ENCODE measurements at regions not wholly inside any gene's neighbourhood (a gene's known extent, or its start where the extent isn't known, plus 50 kb on each side); places are given as distances from the start of the nearest gene placed in this dataset.

DNA sequence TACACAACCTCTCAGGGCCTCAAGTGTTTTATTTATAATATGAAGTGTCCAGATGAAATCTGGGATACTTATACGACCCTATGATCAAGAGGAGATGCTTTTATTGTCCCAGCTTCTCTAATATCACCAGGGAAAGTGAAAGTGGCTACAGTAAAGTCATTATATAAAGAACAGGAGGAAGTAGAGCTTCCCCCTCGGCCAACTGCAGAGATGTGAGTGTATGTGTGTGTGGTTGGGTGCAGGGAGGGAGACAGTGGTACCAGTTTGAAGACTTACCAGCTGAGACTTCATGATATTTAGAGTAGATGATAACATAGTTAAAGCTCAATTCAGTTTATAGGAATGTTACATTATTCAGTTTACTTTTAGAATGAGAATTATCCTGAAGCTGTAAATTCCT is 373.6 kb upstream of the DDI1 start:
- POLR2A ChIA-PET = no interaction called here
- no peaks in the 10 kb centered on the region for H3K9me3 Mint-ChIP-seq
- ATAC-seq (no peak), DNase-seq (ENCODE audit: low spot score) (no peak)
- no peaks in the 10 kb centered on the region for H3K36me3 Mint-ChIP-seq
- no peaks in the 10 kb centered on the region for H3K4me1 Mint-ChIP-seq
- no peak overlapping the region for H3K4me3 Mint-ChIP-seq
- H3K27me3 Mint-ChIP-seq (ENCODE audit: low read depth) = no peaks in the 10 kb centered on the region
- CTCF ChIA-PET = interaction anchor here (1.7 kb wide), 1 partner anchor 19 kb away, joined by 6 read pairs; no protein-coding TSS in a partner anchor
- TF ChIP-seq, protein P1, sequence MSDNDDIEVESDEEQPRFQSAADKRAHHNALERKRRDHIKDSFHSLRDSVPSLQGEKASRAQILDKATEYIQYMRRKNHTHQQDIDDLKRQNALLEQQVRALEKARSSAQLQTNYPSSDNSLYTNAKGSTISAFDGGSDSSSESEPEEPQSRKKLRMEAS (CRISPR knock-in tag; IDR thresholded peaks at IDR 0.05) = no peak
- no peak for TF ChIP-seq SP1 (CRISPR knock-in tag; conservative IDR thresholded peaks at IDR 0.05)
- H3K27ac Mint-ChIP-seq = no peak overlapping the region

DNA sequence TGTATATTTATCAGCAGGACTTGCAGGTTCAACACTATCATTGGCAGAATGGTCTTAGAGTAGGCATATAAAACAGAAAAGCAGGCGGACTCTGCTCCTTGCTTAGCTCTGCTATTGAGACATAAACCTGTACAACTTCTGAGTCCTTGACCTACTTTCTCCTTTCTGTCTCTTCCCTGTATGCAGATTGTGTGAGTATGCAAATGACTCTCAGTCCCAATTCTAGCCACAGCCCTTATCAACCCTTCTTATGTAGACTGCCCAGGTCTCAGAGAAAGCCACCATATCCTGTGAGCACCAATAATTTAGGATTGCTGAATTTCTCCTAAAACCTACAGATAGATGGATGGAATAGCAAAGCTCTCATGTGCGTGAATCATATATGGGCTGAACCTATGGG is 367.6 kb upstream of the DDI1 start:
- Mint-ChIP-seq H3K9me3 (no peaks in the 10 kb centered on the region), H3K36me3 (no peaks in the 10 kb centered on the region), H3K27ac (no peak overlapping the region), H3K27me3 (ENCODE audit: low read depth) (no peaks in the 10 kb centered on the region), H3K4me3 (no peak overlapping the region), H3K4me1 (no peaks in the 10 kb centered on the region)
- CTCF ChIA-PET = interaction anchor here (1.5 kb wide), 1 partner anchor 13 kb away, joined by 4 read pairs; no protein-coding TSS in a partner anchor
- no peak for ATAC-seq
- TF ChIP-seq CREM (CRISPR knock-in tag; IDR thresholded peaks at IDR 0.05) = no peak
- no peak for TF ChIP-seq ESRRA (CRISPR knock-in tag; IDR thresholded peaks at IDR 0.05; ENCODE audit: borderline replicate concordance)
- no peak for TF ChIP-seq TCF7 (CRISPR knock-in tag; IDR thresholded peaks at IDR 0.05; ENCODE audit: low read depth)
- TF ChIP-seq ZNF232 (CRISPR knock-in tag; IDR thresholded peaks at IDR 0.05) = no peak
- TF ChIP-seq, protein P2, sequence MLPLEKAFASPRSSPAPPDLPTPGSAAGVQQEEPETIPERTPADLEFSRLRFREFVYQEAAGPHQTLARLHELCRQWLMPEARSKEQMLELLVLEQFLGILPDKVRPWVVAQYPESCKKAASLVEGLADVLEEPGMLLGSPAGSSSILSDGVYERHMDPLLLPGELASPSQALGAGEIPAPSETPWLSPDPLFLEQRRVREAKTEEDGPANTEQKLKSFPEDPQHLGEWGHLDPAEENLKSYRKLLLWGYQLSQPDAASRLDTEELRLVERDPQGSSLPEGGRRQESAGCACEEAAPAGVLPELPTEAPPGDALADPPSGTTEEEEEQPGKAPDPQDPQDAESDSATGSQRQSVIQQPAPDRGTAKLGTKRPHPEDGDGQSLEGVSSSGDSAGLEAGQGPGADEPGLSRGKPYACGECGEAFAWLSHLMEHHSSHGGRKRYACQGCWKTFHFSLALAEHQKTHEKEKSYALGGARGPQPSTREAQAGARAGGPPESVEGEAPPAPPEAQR (CRISPR knock-in tag; IDR thresholded peaks at IDR 0.05) = no peak
- DNase-seq (ENCODE audit: low spot score) = no peak
- POLR2A ChIA-PET = no interaction called here

DNA sequence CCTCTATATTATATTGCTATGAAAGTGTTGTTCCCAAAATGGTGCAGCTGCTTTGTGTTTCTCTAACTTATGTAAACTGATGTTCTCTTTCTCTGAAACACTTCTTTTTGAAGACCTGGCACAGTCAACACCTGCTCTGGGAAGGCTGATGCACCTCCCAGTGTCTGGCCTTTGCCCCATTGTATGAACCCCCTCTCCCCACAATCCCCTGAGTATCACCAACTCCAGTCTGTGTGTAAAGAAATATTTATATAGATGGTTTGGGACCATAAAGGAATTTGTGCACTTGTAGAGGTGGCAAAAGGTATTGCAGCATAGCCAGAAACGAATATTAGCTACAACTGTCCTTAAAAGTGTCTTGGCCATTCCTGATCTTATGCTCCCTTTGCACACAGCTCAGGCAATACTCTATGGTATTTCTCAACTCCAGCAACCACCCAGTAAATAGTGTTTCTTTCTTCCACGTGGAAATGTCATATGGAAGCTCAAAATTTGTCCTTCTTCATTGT is 365.2 kb upstream of the DDI1 start:
- Mint-ChIP-seq H3K27ac (no peak overlapping the region), H3K4me1 (no peaks in the 10 kb centered on the region), H3K4me3 (no peak overlapping the region), H3K27me3 (ENCODE audit: low read depth) (no peaks in the 10 kb centered on the region), H3K9me3 (no peaks in the 10 kb centered on the region), H3K36me3 (no peaks in the 10 kb centered on the region)
- ATAC-seq (no peak), DNase-seq (ENCODE audit: low spot score) (no peak)
- no peak for TF ChIP-seq EMX1 (CRISPR knock-in tag; IDR thresholded peaks at IDR 0.05)
- TF ChIP-seq, protein P3, sequence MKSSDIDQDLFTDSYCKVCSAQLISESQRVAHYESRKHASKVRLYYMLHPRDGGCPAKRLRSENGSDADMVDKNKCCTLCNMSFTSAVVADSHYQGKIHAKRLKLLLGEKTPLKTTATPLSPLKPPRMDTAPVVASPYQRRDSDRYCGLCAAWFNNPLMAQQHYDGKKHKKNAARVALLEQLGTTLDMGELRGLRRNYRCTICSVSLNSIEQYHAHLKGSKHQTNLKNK (CRISPR knock-in tag; IDR thresholded peaks at IDR 0.05) = no peak
- TF ChIP-seq, protein P4, sequence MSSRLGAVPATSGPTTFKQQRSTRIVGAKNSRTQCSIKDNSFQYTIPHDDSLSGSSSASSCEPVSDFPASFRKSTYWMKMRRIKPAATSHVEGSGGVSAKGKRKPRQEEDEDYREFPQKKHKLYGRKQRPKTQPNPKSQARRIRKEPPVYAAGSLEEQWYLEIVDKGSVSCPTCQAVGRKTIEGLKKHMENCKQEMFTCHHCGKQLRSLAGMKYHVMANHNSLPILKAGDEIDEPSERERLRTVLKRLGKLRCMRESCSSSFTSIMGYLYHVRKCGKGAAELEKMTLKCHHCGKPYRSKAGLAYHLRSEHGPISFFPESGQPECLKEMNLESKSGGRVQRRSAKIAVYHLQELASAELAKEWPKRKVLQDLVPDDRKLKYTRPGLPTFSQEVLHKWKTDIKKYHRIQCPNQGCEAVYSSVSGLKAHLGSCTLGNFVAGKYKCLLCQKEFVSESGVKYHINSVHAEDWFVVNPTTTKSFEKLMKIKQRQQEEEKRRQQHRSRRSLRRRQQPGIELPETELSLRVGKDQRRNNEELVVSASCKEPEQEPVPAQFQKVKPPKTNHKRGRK (CRISPR knock-in tag; IDR thresholded peaks at IDR 0.05; ENCODE audit: borderline replicate concordance) = no peak
- TF ChIP-seq, protein P5, sequence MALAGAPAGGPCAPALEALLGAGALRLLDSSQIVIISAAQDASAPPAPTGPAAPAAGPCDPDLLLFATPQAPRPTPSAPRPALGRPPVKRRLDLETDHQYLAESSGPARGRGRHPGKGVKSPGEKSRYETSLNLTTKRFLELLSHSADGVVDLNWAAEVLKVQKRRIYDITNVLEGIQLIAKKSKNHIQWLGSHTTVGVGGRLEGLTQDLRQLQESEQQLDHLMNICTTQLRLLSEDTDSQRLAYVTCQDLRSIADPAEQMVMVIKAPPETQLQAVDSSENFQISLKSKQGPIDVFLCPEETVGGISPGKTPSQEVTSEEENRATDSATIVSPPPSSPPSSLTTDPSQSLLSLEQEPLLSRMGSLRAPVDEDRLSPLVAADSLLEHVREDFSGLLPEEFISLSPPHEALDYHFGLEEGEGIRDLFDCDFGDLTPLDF (CRISPR knock-in tag; IDR thresholded peaks at IDR 0.05) = no peak
- TF ChIP-seq, protein P6, sequence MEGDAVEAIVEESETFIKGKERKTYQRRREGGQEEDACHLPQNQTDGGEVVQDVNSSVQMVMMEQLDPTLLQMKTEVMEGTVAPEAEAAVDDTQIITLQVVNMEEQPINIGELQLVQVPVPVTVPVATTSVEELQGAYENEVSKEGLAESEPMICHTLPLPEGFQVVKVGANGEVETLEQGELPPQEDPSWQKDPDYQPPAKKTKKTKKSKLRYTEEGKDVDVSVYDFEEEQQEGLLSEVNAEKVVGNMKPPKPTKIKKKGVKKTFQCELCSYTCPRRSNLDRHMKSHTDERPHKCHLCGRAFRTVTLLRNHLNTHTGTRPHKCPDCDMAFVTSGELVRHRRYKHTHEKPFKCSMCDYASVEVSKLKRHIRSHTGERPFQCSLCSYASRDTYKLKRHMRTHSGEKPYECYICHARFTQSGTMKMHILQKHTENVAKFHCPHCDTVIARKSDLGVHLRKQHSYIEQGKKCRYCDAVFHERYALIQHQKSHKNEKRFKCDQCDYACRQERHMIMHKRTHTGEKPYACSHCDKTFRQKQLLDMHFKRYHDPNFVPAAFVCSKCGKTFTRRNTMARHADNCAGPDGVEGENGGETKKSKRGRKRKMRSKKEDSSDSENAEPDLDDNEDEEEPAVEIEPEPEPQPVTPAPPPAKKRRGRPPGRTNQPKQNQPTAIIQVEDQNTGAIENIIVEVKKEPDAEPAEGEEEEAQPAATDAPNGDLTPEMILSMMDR (IDR thresholded peaks at IDR 0.05) = no peak
- TF ChIP-seq SOX15 (CRISPR knock-in tag; IDR thresholded peaks at IDR 0.05) = no peak
- CTCF ChIA-PET = interaction anchor here (0.6 to 1.3 kb wide), 3 partner anchors 11 to 316 kb away, joined by 4 to 7 read pairs (median 4); no protein-coding TSS in a partner anchor
- POLR2A ChIA-PET = no interaction called here
